Hepatocyte (in vitro differentiated cells): ENCODE measurements at regions not wholly inside any gene's neighbourhood (a gene's known extent, or its start where the extent isn't known, plus 50 kb on each side); places are given as distances from the start of the nearest gene placed in this dataset.

Experiments
- DNase-seq: peaks from one replicate; pipeline ENCODE4 v3.0.0-alpha.2; 2016; ENCODE audit warnings: low spot score
- H2AFZ ChIP-seq: fragments of 200-600 bp; sonication (generic); 2 replicates; pipeline ENCODE4 v1.6.0; 2016; ENCODE audit warnings: antibody characterized with exemption, mild to moderate bottlenecking
- H3K27ac ChIP-seq: fragments of 200-600 bp; sonication (generic); 2 replicates; pipeline ENCODE4 v1.5.1; 2016; ENCODE audit warnings: mild to moderate bottlenecking
- H3K27me3 ChIP-seq: fragments of 200-600 bp; sonication (generic); 2 replicates; pipeline ENCODE4 v1.6.1; 2016
- H3K36me3 ChIP-seq: fragments of 200-600 bp; sonication (generic); replicated peaks from 2 replicates; pipeline ENCODE4 v1.5.1; 2016; ENCODE audit warnings: low read depth; ENCODE audit not compliant: insufficient read depth
- H3K4me1 ChIP-seq: fragments of 200-600 bp; sonication (generic); 2 replicates; pipeline ENCODE4 v1.5.1; 2016; ENCODE audit warnings: mild to moderate bottlenecking, moderate library complexity; ENCODE audit not compliant: insufficient read depth
- H3K4me2 ChIP-seq: fragments of 200-600 bp; sonication (generic); 2 replicates; pipeline ENCODE4 v1.6.0; 2016
- H3K4me3 ChIP-seq: fragments of 200-600 bp; sonication (generic); 2 replicates; pipeline ENCODE4 v1.5.1; 2016; ENCODE audit warnings: mild to moderate bottlenecking
- H3K79me2 ChIP-seq: fragments of 200-600 bp; sonication (generic); 2 replicates; pipeline ENCODE4 v1.6.0; 2017; ENCODE audit warnings: mild to moderate bottlenecking
- H3K9me2 ChIP-seq: fragments of 200-600 bp; sonication (generic); replicated peaks from 2 replicates; pipeline ENCODE4 v1.6.0; 2017; ENCODE audit warnings: mild to moderate bottlenecking; ENCODE audit not compliant: insufficient read depth
- H3K9me3 ChIP-seq: fragments of 200-600 bp; sonication (generic); 2 replicates; pipeline ENCODE4 v1.5.1; 2016; ENCODE audit warnings: low read depth, mild to moderate bottlenecking
- H4K20me1 ChIP-seq: fragments of 200-600 bp; sonication (generic); 2 replicates; pipeline ENCODE4 v1.6.0; 2016; ENCODE audit warnings: mild to moderate bottlenecking; ENCODE audit not compliant: insufficient read depth, poor library complexity, severe bottlenecking
- EZH2 ChIP-seq: fragments of 200-600 bp; sonication (generic); IDR thresholded peaks from 2 replicates; pipeline ENCODE4 v1.6.1; 2016; ENCODE audit warnings: antibody characterized with exemption, mild to moderate bottlenecking, borderline replicate concordance
- EZH2phosphoT487 ChIP-seq: fragments of 200-600 bp; sonication (generic); IDR thresholded peaks from one replicate; pipeline ENCODE4 v1.6.1; 2018; ENCODE audit warnings: antibody characterized with exemption, mild to moderate bottlenecking, low read depth, moderate library complexity; ENCODE audit not compliant: unreplicated experiment, severe bottlenecking
- WGBS: methylation state at CpG from one replicate; pipeline ENCODE4 v1.1.6; 2016; ENCODE audit warnings: low lambda C conversion rate; ENCODE audit errors: missing lambda C conversion rate; 5-methylcytosine and 5-hydroxymethylcytosine counted together
- TF ChIP-seq, protein P1 (sequence below): fragments of 200-600 bp; sonication (generic); IDR thresholded peaks from 2 replicates; pipeline ENCODE4 v1.5.1; 2016; ENCODE audit warnings: antibody characterized with exemption, mild to moderate bottlenecking; ENCODE audit not compliant: poor library complexity

DNA sequence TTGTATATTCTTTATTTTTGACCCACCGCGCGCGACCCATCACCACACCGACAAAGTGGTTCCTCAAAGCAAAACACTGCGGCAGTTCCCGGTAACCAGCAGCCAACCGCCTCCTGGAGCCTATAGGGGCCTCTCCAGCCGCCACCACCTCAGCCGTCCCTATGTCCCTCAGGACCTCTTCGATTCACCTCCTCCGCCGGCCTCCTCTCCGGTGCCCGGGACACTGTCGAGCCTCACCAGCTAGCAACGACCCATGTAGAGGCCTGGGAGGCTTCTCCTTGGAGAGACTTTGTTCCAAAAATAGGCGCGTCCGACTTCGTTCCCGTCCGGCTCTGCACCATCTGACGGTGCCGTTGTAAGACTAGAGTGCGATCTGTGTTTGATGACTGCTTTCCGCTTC lies 158.8 kb downstream of the HGF start:
- H3K9me3 ChIP-seq: no peaks in the 10 kb centered on the region
- no peak overlapping the region for H3K27ac ChIP-seq
- no peaks in the 10 kb centered on the region for H3K36me3 ChIP-seq
- no peak overlapping the region for H2AFZ ChIP-seq
- DNase-seq: no peak
- H4K20me1 ChIP-seq: no peaks in the 10 kb centered on the region
- H3K4me3 ChIP-seq: no peak overlapping the region
- H3K9me2 ChIP-seq: no peaks in the 10 kb centered on the region
- no peaks in the 10 kb centered on the region for H3K79me2 ChIP-seq
- WGBS: 97% methylated on average over 27 of the region's 27 CpGs
- no peak overlapping the region for H3K4me2 ChIP-seq
- TF ChIP-seq EZH2phosphoT487: no peak
- H3K4me1 ChIP-seq: no peaks in the 10 kb centered on the region
- no peaks in the 10 kb centered on the region for H3K27me3 ChIP-seq

- Histone ChIP-seq H4K20me1 (no peaks in the 10 kb centered on the region), H3K27ac (no peak overlapping the region), H3K4me1 (no peaks in the 10 kb centered on the region), H3K9me2 (no peaks in the 10 kb centered on the region), H3K79me2 (no peaks in the 10 kb centered on the region), H3K36me3 (no peaks in the 10 kb centered on the region), H3K27me3 (no peaks in the 10 kb centered on the region), H3K9me3 (no peaks in the 10 kb centered on the region), H3K4me3 (no peak overlapping the region), H3K4me2 (no peak overlapping the region), H2AFZ (no peak overlapping the region)
- WGBS: 81% methylated on average over 6 of the region's 6 CpGs
- no peak for DNase-seq
- TF ChIP-seq, protein P1, sequence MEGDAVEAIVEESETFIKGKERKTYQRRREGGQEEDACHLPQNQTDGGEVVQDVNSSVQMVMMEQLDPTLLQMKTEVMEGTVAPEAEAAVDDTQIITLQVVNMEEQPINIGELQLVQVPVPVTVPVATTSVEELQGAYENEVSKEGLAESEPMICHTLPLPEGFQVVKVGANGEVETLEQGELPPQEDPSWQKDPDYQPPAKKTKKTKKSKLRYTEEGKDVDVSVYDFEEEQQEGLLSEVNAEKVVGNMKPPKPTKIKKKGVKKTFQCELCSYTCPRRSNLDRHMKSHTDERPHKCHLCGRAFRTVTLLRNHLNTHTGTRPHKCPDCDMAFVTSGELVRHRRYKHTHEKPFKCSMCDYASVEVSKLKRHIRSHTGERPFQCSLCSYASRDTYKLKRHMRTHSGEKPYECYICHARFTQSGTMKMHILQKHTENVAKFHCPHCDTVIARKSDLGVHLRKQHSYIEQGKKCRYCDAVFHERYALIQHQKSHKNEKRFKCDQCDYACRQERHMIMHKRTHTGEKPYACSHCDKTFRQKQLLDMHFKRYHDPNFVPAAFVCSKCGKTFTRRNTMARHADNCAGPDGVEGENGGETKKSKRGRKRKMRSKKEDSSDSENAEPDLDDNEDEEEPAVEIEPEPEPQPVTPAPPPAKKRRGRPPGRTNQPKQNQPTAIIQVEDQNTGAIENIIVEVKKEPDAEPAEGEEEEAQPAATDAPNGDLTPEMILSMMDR: no peak
Observed at GRCh38 chr7:81608748-81609382, 161.0 kb downstream of the HGF start.

GRCh38 chr7:81607987-81608386 lies 161.9 kb downstream of the HGF start:
- H2AFZ ChIP-seq: no peak overlapping the region
- no peaks in the 10 kb centered on the region for H3K9me3 ChIP-seq
- no peaks in the 10 kb centered on the region for H3K79me2 ChIP-seq
- no peak overlapping the region for H3K4me3 ChIP-seq
- no peak overlapping the region for H3K27ac ChIP-seq
- no peak for DNase-seq
- H3K9me2 ChIP-seq: no peaks in the 10 kb centered on the region
- H3K4me1 ChIP-seq: no peaks in the 10 kb centered on the region
- no peaks in the 10 kb centered on the region for H4K20me1 ChIP-seq
- TF ChIP-seq EZH2phosphoT487 (no peak), EZH2 (no peak)
- TF ChIP-seq, protein P1: no peak
- no peaks in the 10 kb centered on the region for H3K27me3 ChIP-seq
- no peak overlapping the region for H3K4me2 ChIP-seq
- H3K36me3 ChIP-seq: no peaks in the 10 kb centered on the region

DNA sequence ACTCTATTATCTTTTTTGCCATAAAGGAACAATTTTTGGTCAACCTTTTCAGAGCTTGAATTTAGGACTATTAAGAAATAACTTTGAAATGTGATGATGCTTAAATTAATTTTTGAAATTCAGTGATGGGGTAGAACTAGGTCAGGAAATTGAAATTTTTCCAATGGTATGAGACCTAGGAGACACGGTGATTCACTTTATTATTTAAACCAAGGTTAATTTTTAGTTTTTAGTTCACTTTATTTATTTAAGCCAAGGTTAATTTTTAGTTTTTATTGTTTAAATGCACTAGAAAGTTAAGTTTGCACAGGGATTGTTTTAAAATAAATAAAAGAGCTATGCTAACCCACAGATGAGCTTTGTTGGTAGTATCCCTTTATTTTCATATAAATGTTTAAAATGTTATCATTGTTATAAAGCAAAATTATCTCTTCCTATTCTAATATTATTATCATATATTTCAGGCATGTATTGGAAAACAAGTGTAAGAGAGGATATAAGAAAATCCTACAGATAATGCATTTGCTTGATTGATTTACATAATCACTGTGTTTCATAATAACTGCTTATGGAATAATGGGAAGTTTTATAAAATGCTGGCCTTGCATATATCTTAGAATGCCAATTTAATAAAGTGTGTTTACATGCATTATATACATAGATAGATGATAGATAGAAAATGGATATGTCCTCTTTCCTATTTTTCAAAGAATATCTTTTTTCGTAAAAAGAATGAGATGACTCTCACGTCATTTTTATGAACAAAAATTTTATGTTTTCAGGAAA lies 163.6 kb downstream of the HGF start:
- Histone ChIP-seq H4K20me1 (no peaks in the 10 kb centered on the region), H3K27me3 (no peaks in the 10 kb centered on the region), H3K27ac (no peak overlapping the region), H3K4me1 (no peaks in the 10 kb centered on the region), H3K4me3 (no peak overlapping the region), H3K9me2 (no peaks in the 10 kb centered on the region), H3K79me2 (no peaks in the 10 kb centered on the region), H3K9me3 (no peaks in the 10 kb centered on the region), H3K36me3 (no peaks in the 10 kb centered on the region), H3K4me2 (no peak overlapping the region), H2AFZ (no peak overlapping the region)
- TF ChIP-seq, protein P1: no peak
- TF ChIP-seq EZH2: no peak
- no peak for TF ChIP-seq EZH2phosphoT487
- DNase-seq: no peak
- WGBS: 90% methylated on average over 3 of the region's 3 CpGs
